ENCODE measurements at regions not wholly inside any gene's neighbourhood (a gene's known extent, or its start where the extent isn't known, plus 50 kb on each side); places are given as distances from the start of the nearest gene placed in this dataset.

DNA sequence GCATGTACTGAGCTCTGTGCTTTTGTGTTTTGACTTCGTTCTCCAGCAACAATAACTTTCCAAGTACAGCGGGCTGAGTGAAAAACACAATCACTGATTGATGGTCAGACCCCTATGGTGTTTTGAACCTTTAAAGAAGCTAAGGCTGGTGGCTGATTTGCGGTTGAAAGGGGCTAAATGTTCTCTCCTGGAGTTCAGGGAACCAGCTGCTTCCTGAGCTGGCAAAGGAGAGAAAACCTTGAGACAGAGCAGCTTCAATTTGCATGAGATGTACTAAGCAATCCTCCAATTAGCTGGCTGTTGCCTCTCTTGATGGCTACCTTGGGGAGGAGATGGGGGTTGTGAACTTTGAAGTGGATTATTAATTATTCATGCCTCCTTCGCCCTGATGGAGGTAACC is 546.7 kb upstream of the SEL1L start:
- Histone ChIP-seq H3K4me3 (replicated peaks in 1 of 3; ENCODE audit: insufficient read depth in 1 of 3, low read depth in 1 of 3, low read length in 3 of 3) (no peak overlapping the region), H3K9me1 (replicated peaks; ENCODE audit: control insufficient read depth, extremely low read depth, insufficient read depth, low read length) (no peaks in the 10 kb centered on the region), H3K27ac (ENCODE audit: insufficient read depth, low read depth, low read length) (no peak overlapping the region), H3K9me3 (replicated peaks; ENCODE audit: control insufficient read depth, insufficient read depth, low read length) (peaks cover 5% of the 10 kb centered on the region), H3K9ac (replicated peaks; ENCODE audit: extremely low read depth, insufficient read depth, low read length) (no peak overlapping the region), H3K4me2 (ENCODE audit: insufficient read depth, low read length) (no peak overlapping the region), H4K20me1 (replicated peaks; ENCODE audit: control insufficient read depth, extremely low read depth, insufficient read depth, low read length) (no peaks in the 10 kb centered on the region), H3K79me2 (ENCODE audit: control insufficient read depth, insufficient read depth, low read length) (no peaks in the 10 kb centered on the region), H3K27me3 (ENCODE audit: control insufficient read depth in 2 of 2, insufficient read depth in 2 of 2, low read length in 2 of 2) (no peaks in the 10 kb centered on the region), H3K4me1 (ENCODE audit: control insufficient read depth, extremely low read depth, insufficient read depth, low read length) (no peaks in the 10 kb centered on the region), H3K36me3 (ENCODE audit: control insufficient read depth in 2 of 2, extremely low read depth in 1 of 2, insufficient read depth in 2 of 2, low read length in 2 of 2) (no peaks in the 10 kb centered on the region), H2AFZ (ENCODE audit: low read depth, low read length) (no peak overlapping the region)
- ChIA-PET POLR2A (no interaction called here), CTCF (no interaction called here)
- DNase-seq (ENCODE audit: low read depth, low spot score) (no peak), FAIRE-seq (no peak)
- dilution Hi-C loops (cut with MboI; ENCODE audit: extremely low pct_ligation_motif_present, low sequenced_read_pairs) (no loop called here), intact Hi-C loops (cut with micrococcal nuclease) (no loop called here)
- BruUV-seq (replicated peaks) = no TSS peak
- TF ChIP-seq MYC (IDR thresholded peaks at IDR 0.05; ENCODE audit: low read depth, low read length) = no peak
- TF ChIP-seq POLR2AphosphoS5 (IDR thresholded peaks at IDR 0.05; ENCODE audit: insufficient read depth, low read depth, low read length) = no peak
- TF ChIP-seq FOS (IDR thresholded peaks at IDR 0.05; ENCODE audit: borderline replicate concordance, insufficient read depth, low read length) = no peak
- TF ChIP-seq JUN (IDR thresholded peaks at IDR 0.05; ENCODE audit: borderline replicate concordance, insufficient read depth, insufficient read length, low read depth) = no peak
- TF ChIP-seq, protein P1, sequence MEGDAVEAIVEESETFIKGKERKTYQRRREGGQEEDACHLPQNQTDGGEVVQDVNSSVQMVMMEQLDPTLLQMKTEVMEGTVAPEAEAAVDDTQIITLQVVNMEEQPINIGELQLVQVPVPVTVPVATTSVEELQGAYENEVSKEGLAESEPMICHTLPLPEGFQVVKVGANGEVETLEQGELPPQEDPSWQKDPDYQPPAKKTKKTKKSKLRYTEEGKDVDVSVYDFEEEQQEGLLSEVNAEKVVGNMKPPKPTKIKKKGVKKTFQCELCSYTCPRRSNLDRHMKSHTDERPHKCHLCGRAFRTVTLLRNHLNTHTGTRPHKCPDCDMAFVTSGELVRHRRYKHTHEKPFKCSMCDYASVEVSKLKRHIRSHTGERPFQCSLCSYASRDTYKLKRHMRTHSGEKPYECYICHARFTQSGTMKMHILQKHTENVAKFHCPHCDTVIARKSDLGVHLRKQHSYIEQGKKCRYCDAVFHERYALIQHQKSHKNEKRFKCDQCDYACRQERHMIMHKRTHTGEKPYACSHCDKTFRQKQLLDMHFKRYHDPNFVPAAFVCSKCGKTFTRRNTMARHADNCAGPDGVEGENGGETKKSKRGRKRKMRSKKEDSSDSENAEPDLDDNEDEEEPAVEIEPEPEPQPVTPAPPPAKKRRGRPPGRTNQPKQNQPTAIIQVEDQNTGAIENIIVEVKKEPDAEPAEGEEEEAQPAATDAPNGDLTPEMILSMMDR (IDR thresholded peaks at IDR 0.05; ENCODE audit: extremely low read depth in 1 of 2, insufficient read depth in 1 of 2, low read depth in 1 of 2, low read length in 2 of 2) = no peak
- no peak for TF ChIP-seq EZH2 (IDR thresholded peaks at IDR 0.05; ENCODE audit: borderline replicate concordance, low read depth, low read length, severe bottlenecking)
- TF ChIP-seq, protein P2, sequence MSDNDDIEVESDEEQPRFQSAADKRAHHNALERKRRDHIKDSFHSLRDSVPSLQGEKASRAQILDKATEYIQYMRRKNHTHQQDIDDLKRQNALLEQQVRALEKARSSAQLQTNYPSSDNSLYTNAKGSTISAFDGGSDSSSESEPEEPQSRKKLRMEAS (IDR thresholded peaks at IDR 0.05; ENCODE audit: insufficient read depth, insufficient read length) = no peak
- TF ChIP-seq GATA2 (IDR thresholded peaks at IDR 0.05; ENCODE audit: insufficient read depth, insufficient read length, low read depth, low read length) = no peak
- no peak for TF ChIP-seq POLR2A (IDR thresholded peaks at IDR 0.05; ENCODE audit: low read depth, low read length)
